Pancreas (tissue), 10 donors: ENCODE measurements at regions not wholly inside any gene's neighbourhood (a gene's known extent, or its start where the extent isn't known, plus 50 kb on each side); places are given as distances from the start of the nearest gene placed in this dataset.

Source experiments
- ATAC-seq, 4 donors: fragments of 200-7000 bp; cut with Tn5 transposase; one replicate each; pipeline versions ENCODE4 v1.8.0 to v1.9.1; 2020; ENCODE audit warnings: mild to moderate bottlenecking in 4 of 4, moderate library complexity in 4 of 4
- DNase-seq, 6 donors: peaks; one replicate each; pipeline ENCODE4 v3.0.0-alpha.2; 2020
- FAIRE-seq: peaks from 2 replicates; lab custom pipeline; 2012; peaks lifted over from hg19 to GRCh38; lab: Jason Lieb, UNC
- H3K27ac ChIP-seq, 4 donors: fragments of 200-600 bp; sonication (generic); 1 replicate in 3 of 4; 2 replicates in 1 of 4; pipeline versions ENCODE4 v1.5.0 to v1.8.0; 2020
- H3K27me3 ChIP-seq, 4 donors: fragments of 200-600 bp; one replicate each; pipeline ENCODE4 v1.8.0; 2021
- H3K36me3 ChIP-seq, 3 donors: fragments of 200-600 bp; sonication (generic) in 1 of 3; one replicate each; pipeline versions ENCODE4 v1.5.0 to v1.8.0; 2020 to 2021
- H3K4me1 ChIP-seq, 3 donors: fragments of 200-600 bp; one replicate each; pipeline ENCODE4 v1.8.0; 2021
- H3K4me3 ChIP-seq, 4 donors: fragments of 200-600 bp; sonication (generic) in 2 of 4; one replicate each; pipeline versions ENCODE4 v1.5.0 to v1.8.0; 2020 to 2021
- H3K9me3 ChIP-seq, 4 donors: fragments of 200-600 bp; one replicate each; pipeline ENCODE4 v1.8.0; 2021
- CTCF ChIP-seq, 4 donors: fragments of 200-600 bp; sonication (generic) in 3 of 4; IDR thresholded peaks; one replicate each; pipeline versions ENCODE4 v1.5.0 to v1.8.0; 2021; ENCODE audit warnings: antibody characterized with exemption in 4 of 4
- WGBS, 2 donors: extraction: QIAGEN DNeasy Blood & Tissue Kit; methylation state at CpG; one replicate each; pipeline ENCODE4 v1.1.7; 2013; 5-methylcytosine and 5-hydroxymethylcytosine counted together
- intact Hi-C, 3 donors: fragments of 100-400 bp; cut with DNase I; formaldehyde crosslinking; loops; one replicate each; pipeline versions ENCODE4 v1.11.1 to v1.14.2; 2022
- donor health status: healthy with polysubstance abuse.
- donor health status: DM: no; HTN: no; CAD: no; lungs with moderate emphysema.
- donor health status: DM: no; HTN: no; CAD: no.
- donor health status: control.
- donor health status: control.
- donor health status: Bipolar disorder and iron deficiency.
- donor health status: DM: yes; HTN: yes; CAD: no.
- donor health status: DM: no; HTN: no; CAD: no.
- donor health status: DM: no; HTN: no; CAD: no.
- donor health status: DM: yes; HTN: yes; CAD: no.

- H3K4me3 ChIP-seq: no peak overlapping the region
- intact Hi-C loops: no loop called here
- WGBS, 2 donors: 45 to 61% methylated on average over 2 of the region's 2 CpGs
- no peak overlapping the region for H3K27ac ChIP-seq
- no peak for ATAC-seq
- H3K27me3 ChIP-seq: no peaks in the 10 kb centered on the region
- no peaks in the 10 kb centered on the region for H3K9me3 ChIP-seq
- FAIRE-seq: no peak
- DNase-seq: no peak
- no peaks in the 10 kb centered on the region for H3K36me3 ChIP-seq
- no peaks in the 10 kb centered on the region for H3K4me1 ChIP-seq
- TF ChIP-seq CTCF (IDR thresholded peaks at IDR 0.05): no peak
These were observed 374.3 kb downstream of the SOCS6 start for GRCh38 chr18:70663141-70663540.

- FAIRE-seq (no peak), ATAC-seq (no peak), DNase-seq (no peak)
- Histone ChIP-seq H3K4me1 (no peaks in the 10 kb centered on the region), H3K36me3 (no peaks in the 10 kb centered on the region), H3K27ac (no peak overlapping the region), H3K4me3 (no peak overlapping the region), H3K27me3 (no peaks in the 10 kb centered on the region), H3K9me3 (no peaks in the 10 kb centered on the region)
- no peak for TF ChIP-seq CTCF (IDR thresholded peaks at IDR 0.05)
- 62 to 81% methylated on average over 4 of the region's 4 CpGs for WGBS, 2 donors
- intact Hi-C loops: no loop called here
These were observed 373.7 kb downstream of the SOCS6 start for GRCh38 chr18:70662588-70662987.

GRCh38 chr18:70659036-70659925, 370.4 kb downstream of the SOCS6 start:
- intact Hi-C loops: no loop called here
- no peak overlapping the region for H3K27ac ChIP-seq
- H3K27me3 ChIP-seq: no peaks in the 10 kb centered on the region
- H3K36me3 ChIP-seq: no peaks in the 10 kb centered on the region
- WGBS, 2 donors: 24 to 25% methylated on average over 13 of the region's 13 CpGs
- H3K4me1 ChIP-seq: no peaks in the 10 kb centered on the region
- FAIRE-seq (no peak), DNase-seq (no peak), ATAC-seq (peak in 1 of 4 donors; percentile 49)
- TF ChIP-seq CTCF (IDR thresholded peaks at IDR 0.05): no peak
- H3K9me3 ChIP-seq: no peaks in the 10 kb centered on the region
- H3K4me3 ChIP-seq: no peak overlapping the region

- ATAC-seq (no peak), DNase-seq (no peak), FAIRE-seq (no peak)
- Histone ChIP-seq H3K27me3 (no peaks in the 10 kb centered on the region), H3K36me3 (no peaks in the 10 kb centered on the region), H3K9me3 (no peaks in the 10 kb centered on the region), H3K27ac (no peak overlapping the region), H3K4me1 (no peaks in the 10 kb centered on the region), H3K4me3 (no peak overlapping the region)
- intact Hi-C loops: no loop called here
- no peak for TF ChIP-seq CTCF (IDR thresholded peaks at IDR 0.05)
These were observed 364.8 kb downstream of the SOCS6 start for GRCh38 chr18:70653671-70654070.

- WGBS, 2 donors: 64 to 79% methylated on average over 2 of the region's 2 CpGs
- FAIRE-seq: no peak
- Histone ChIP-seq H3K4me3 (no peak overlapping the region), H3K27ac (no peak overlapping the region), H3K36me3 (no peaks in the 10 kb centered on the region), H3K27me3 (no peaks in the 10 kb centered on the region), H3K4me1 (no peaks in the 10 kb centered on the region), H3K9me3 (no peaks in the 10 kb centered on the region)
- intact Hi-C loops: no loop called here
- no peak for TF ChIP-seq CTCF (IDR thresholded peaks at IDR 0.05)
- no peak for DNase-seq
- ATAC-seq: no peak
These were observed 362.0 kb downstream of the SOCS6 start for GRCh38 chr18:70650878-70651277.
